ENCODE measurements at regions not wholly inside any gene's neighbourhood (a gene's known extent, or its start where the extent isn't known, plus 50 kb on each side); places are given as distances from the start of the nearest gene placed in this dataset.

DNA sequence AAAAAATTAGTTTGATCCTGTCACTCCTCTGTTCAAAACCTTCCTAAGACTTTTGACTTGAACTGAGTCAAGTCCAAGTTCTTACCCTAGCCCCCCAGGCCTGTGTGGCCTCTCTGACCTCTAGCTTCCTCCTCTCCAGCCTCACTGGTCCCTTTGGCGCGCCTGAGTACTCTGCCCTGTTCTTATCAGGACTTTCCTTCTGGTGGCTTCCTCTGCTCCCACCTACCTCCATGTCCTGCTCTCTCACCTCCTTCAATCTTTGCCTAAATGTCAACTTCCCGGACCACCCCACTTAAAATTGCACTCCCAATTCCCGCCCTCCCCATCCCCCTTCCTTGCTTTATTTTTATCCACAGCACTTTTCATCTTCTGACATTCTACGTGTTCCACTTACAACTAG, 526.1 kb upstream of the KLF4 start:
- intact Hi-C loops (cut with DNase I): no loop called here

GRCh38 chr9:108014353-108014752, 524.8 kb upstream of the KLF4 start:
- H3K36me3 ChIP-seq: no peaks in the 10 kb centered on the region
- TF ChIP-seq POLR2AphosphoS5 (IDR thresholded peaks at IDR 0.05; ENCODE audit: insufficient read depth in 1 of 2, low read depth in 1 of 2): no peak
- no peak for TF ChIP-seq POLR2A (IDR thresholded peaks at IDR 0.05)
- no peak for TF ChIP-seq CTCF (IDR thresholded peaks at IDR 0.05)
- no peaks in the 10 kb centered on the region for H3K9me3 ChIP-seq
- no peak overlapping the region for H3K27ac ChIP-seq
- H3K4me1 ChIP-seq: peaks cover 4% of the 10 kb centered on the region
- no peaks in the 10 kb centered on the region for H3K27me3 ChIP-seq
- no peak for DNase-seq (ENCODE audit: extremely low spot score in 2 of 2)
- intact Hi-C loops (cut with DNase I): no loop called here
- no peak overlapping the region for H3K4me3 ChIP-seq

More for the DNA sequence above, 526.1 kb upstream of the KLF4 start:
- Histone ChIP-seq H3K36me3 (no peaks in the 10 kb centered on the region), H3K9me3 (no peaks in the 10 kb centered on the region), H3K27ac (no peak overlapping the region), H3K4me3 (no peak overlapping the region), H3K4me1 (peaks cover 4% of the 10 kb centered on the region), H3K27me3 (no peaks in the 10 kb centered on the region)
- DNase-seq (ENCODE audit: extremely low spot score in 2 of 2): no peak
- no peak for TF ChIP-seq POLR2AphosphoS5 (IDR thresholded peaks at IDR 0.05; ENCODE audit: insufficient read depth in 1 of 2, low read depth in 1 of 2)
- no peak for TF ChIP-seq CTCF (IDR thresholded peaks at IDR 0.05)

GRCh38 chr9:108012886-108013665, 523.5 kb upstream of the KLF4 start:
- Histone ChIP-seq H3K27me3 (no peaks in the 10 kb centered on the region), H3K9me3 (no peaks in the 10 kb centered on the region), H3K36me3 (no peaks in the 10 kb centered on the region), H3K4me1 (peaks cover 4% of the 10 kb centered on the region), H3K27ac (no peak overlapping the region), H3K4me3 (no peak overlapping the region)
- TF ChIP-seq CTCF (IDR thresholded peaks at IDR 0.05): no peak
- TF ChIP-seq POLR2AphosphoS5 (IDR thresholded peaks at IDR 0.05; ENCODE audit: insufficient read depth in 1 of 2, low read depth in 1 of 2): no peak
- no peak for TF ChIP-seq POLR2A (IDR thresholded peaks at IDR 0.05)
- no peak for DNase-seq (ENCODE audit: extremely low spot score in 2 of 2)
- intact Hi-C loops (cut with DNase I): no loop called here

GRCh38 chr9:108012405-108012804, 522.8 kb upstream of the KLF4 start:
- H3K9me3 ChIP-seq: no peaks in the 10 kb centered on the region
- TF ChIP-seq POLR2A (IDR thresholded peaks at IDR 0.05) (no peak), POLR2AphosphoS5 (IDR thresholded peaks at IDR 0.05; ENCODE audit: insufficient read depth in 1 of 2, low read depth in 1 of 2) (no peak), CTCF (IDR thresholded peaks at IDR 0.05) (no peak)
- no peak overlapping the region for H3K27ac ChIP-seq
- no peaks in the 10 kb centered on the region for H3K27me3 ChIP-seq
- intact Hi-C loops (cut with DNase I): no loop called here
- no peak for DNase-seq (ENCODE audit: extremely low spot score in 2 of 2)
- H3K4me1 ChIP-seq: peaks cover 4% of the 10 kb centered on the region
- H3K36me3 ChIP-seq: no peaks in the 10 kb centered on the region
- no peak overlapping the region for H3K4me3 ChIP-seq

- H3K4me3 ChIP-seq: no peak overlapping the region
These were observed 514.0 kb upstream of the KLF4 start for GRCh38 chr9:108003526-108003925.

More at GRCh38 chr9:108003526-108003925, 514.0 kb upstream of the KLF4 start:
- TF ChIP-seq POLR2AphosphoS5 (IDR thresholded peaks at IDR 0.05; ENCODE audit: insufficient read depth in 1 of 2, low read depth in 1 of 2) (no peak), POLR2A (IDR thresholded peaks at IDR 0.05) (no peak)
- no peaks in the 10 kb centered on the region for H3K9me3 ChIP-seq
- H3K4me1 ChIP-seq: peaks cover 15% of the 10 kb centered on the region
- peak overlapping the region; percentile 64 for H3K27ac ChIP-seq
- H3K27me3 ChIP-seq: no peaks in the 10 kb centered on the region
- no peak for DNase-seq (ENCODE audit: extremely low spot score in 2 of 2)
- no peaks in the 10 kb centered on the region for H3K36me3 ChIP-seq
- intact Hi-C loops (cut with DNase I): no loop called here

All from vagina (tissue), 2 donors.